SK-N-SH (cell line): ENCODE measurements at regions not wholly inside any gene's neighbourhood (a gene's known extent, or its start where the extent isn't known, plus 50 kb on each side); places are given as distances from the start of the nearest gene placed in this dataset.

Experiments
- CTCF ChIA-PET: fragments of 300-600, 350-600 bp; formaldehyde crosslinking; extraction: SDS; loops from one replicate; lab custom pipeline; 2021; lab: Yijun Ruan, JAX
- POLR2A ChIA-PET: fragments of 350-600 bp; sonication (Branson Sonifier 250); formaldehyde crosslinking; extraction: SDS; loops from one replicate; lab custom pipeline; 2020; ENCODE audit warnings: antibody characterized with exemption, inconsistent platforms; lab: Yijun Ruan, JAX
- DNase-seq: peaks from one replicate; pipeline ENCODE4 v3.0.0; 2012
- H2AFZ ChIP-seq: fragments of 200-600 bp; sonication (generic); 2 replicates; pipeline ENCODE4 v1.8.1; 2016; ENCODE audit warnings: antibody characterized with exemption, mild to moderate bottlenecking, low read depth
- H3F3A ChIP-seq: fragments of 200-600 bp; sonication (generic); replicated peaks from 2 replicates; pipeline ENCODE3; 2016; ENCODE audit warnings: antibody characterized with exemption, mild to moderate bottlenecking; ENCODE audit not compliant: insufficient read depth
- H3K27ac ChIP-seq, 2 experiments: fragments of 200-500 bp in 1 of 2; fragments of 200-600 bp in 1 of 2; sonication (Bioruptor generic) in 1 of 2; sonication (generic), shearing (Covaris generic) in 1 of 2; 2 replicates each; pipeline versions ENCODE4 v1.5.1 to v1.6.1; 2014 to 2016; ENCODE audit warnings: low read depth in 2 of 2, inconsistent platforms in 1 of 2, low read length in 1 of 2, mild to moderate bottlenecking in 1 of 2, mixed read lengths in 1 of 2
- H3K27me3 ChIP-seq: fragments of 200-600 bp; sonication (generic), shearing (Covaris generic); 2 replicates; pipeline ENCODE4 v1.6.1; 2016; ENCODE audit warnings: mixed run types; ENCODE audit not compliant: insufficient read depth
- H3K36me3 ChIP-seq, 2 experiments: fragments of 200-500 bp in 1 of 2; fragments of 200-600 bp in 1 of 2; sonication (Bioruptor generic) in 1 of 2; sonication (generic) in 1 of 2; replicated peaks in 1 of 2; 2 replicates each; pipeline versions ENCODE3 to v1.5.1; 2014 to 2016; ENCODE audit warnings: low read length in 1 of 2, mild to moderate bottlenecking in 1 of 2; ENCODE audit not compliant: insufficient read depth in 2 of 2, control insufficient read depth in 1 of 2
- H3K4me1 ChIP-seq, 2 experiments: fragments of 200-500 bp in 1 of 2; fragments of 200-600 bp in 1 of 2; sonication (Bioruptor generic) in 1 of 2; sonication (generic), shearing (Covaris generic) in 1 of 2; 2 replicates each; pipeline versions ENCODE4 v1.5.1 to v1.6.1; 2014 to 2016; ENCODE audit warnings: low read depth in 1 of 2, low read length in 1 of 2, mixed run types in 1 of 2; ENCODE audit not compliant: insufficient read depth in 2 of 2, control insufficient read depth in 1 of 2
- H3K4me2 ChIP-seq: fragments of 200-600 bp; sonication (generic), shearing (Covaris generic); 2 replicates; pipeline ENCODE4 v1.6.1; 2017; ENCODE audit warnings: mixed run types
- H3K4me3 ChIP-seq, 2 experiments: fragments of 200-500 bp in 1 of 2; fragments of 200-600 bp in 1 of 2; sonication (Bioruptor generic) in 1 of 2; sonication (generic), shearing (Covaris generic) in 1 of 2; 2 replicates each; pipeline versions ENCODE4 v1.5.1 to v1.8.1; 2014 to 2016; ENCODE audit warnings: low read depth in 2 of 2, inconsistent platforms in 1 of 2, low read length in 1 of 2, mild to moderate bottlenecking in 1 of 2, mixed read lengths in 1 of 2, moderate library complexity in 1 of 2
- H3K79me2 ChIP-seq: fragments of 200-600 bp; sonication (generic); 2 replicates; pipeline ENCODE4 v1.8.1; 2017; ENCODE audit warnings: mild to moderate bottlenecking; ENCODE audit not compliant: insufficient read depth
- H3K9ac ChIP-seq: fragments of 200-600 bp; sonication (generic); 2 replicates; pipeline ENCODE4 v1.6.1; 2017; ENCODE audit warnings: mixed run types
- H3K9me2 ChIP-seq: fragments of 200-600 bp; sonication (generic); 2 replicates; pipeline ENCODE4 v1.6.1; 2017; ENCODE audit warnings: mixed run types
- H3K9me3 ChIP-seq: fragments of 200-600 bp; sonication (generic); 2 replicates; pipeline ENCODE4 v1.6.1; 2017; ENCODE audit warnings: mixed run types, mild to moderate bottlenecking, moderate library complexity
- H4K20me1 ChIP-seq: fragments of 200-600 bp; sonication (generic); 2 replicates; pipeline ENCODE4 v1.6.1; 2017; ENCODE audit warnings: mild to moderate bottlenecking, mixed run types; ENCODE audit not compliant: insufficient read depth
- EP300 ChIP-seq, 2 experiments: IDR thresholded peaks; 2 replicates each; pipeline versions ENCODE4 v1.4.0 to v1.6.1; 2012; ENCODE audit warnings: borderline replicate concordance in 1 of 2, low read depth in 1 of 2, low read length in 1 of 2
- FOSL2 ChIP-seq: IDR thresholded peaks from 2 replicates; pipeline ENCODE4 v1.4.0; 2012; ENCODE audit warnings: low read depth, mild to moderate bottlenecking, moderate library complexity, borderline replicate concordance
- FOXM1 ChIP-seq: IDR thresholded peaks from 2 replicates; pipeline ENCODE4 v1.4.0; 2012; ENCODE audit warnings: low read depth, mild to moderate bottlenecking
- GABPA ChIP-seq: IDR thresholded peaks from 2 replicates; pipeline ENCODE4 v1.4.0; 2012; ENCODE audit warnings: low read depth, mild to moderate bottlenecking
- JUND ChIP-seq: IDR thresholded peaks from 2 replicates; pipeline ENCODE4 v1.4.0; 2012
- MEF2A ChIP-seq: IDR thresholded peaks from 2 replicates; pipeline ENCODE4 v1.4.0; 2012; ENCODE audit warnings: low read depth, borderline replicate concordance
- NFIC ChIP-seq: IDR thresholded peaks from 2 replicates; pipeline ENCODE4 v1.4.0; 2012; ENCODE audit warnings: borderline replicate concordance
- POLR2AphosphoS5 ChIP-seq: IDR thresholded peaks from 2 replicates; pipeline ENCODE4 v1.6.1; 2012; ENCODE audit warnings: low read depth, low read length
- RCOR1 ChIP-seq: fragments of 150-350 bp; IDR thresholded peaks from 2 replicates; pipeline ENCODE4 v1.6.1; 2017; ENCODE audit warnings: antibody characterized with exemption, low read length
- RFX5 ChIP-seq: IDR thresholded peaks from 2 replicates; pipeline ENCODE4 v1.6.1; 2012; ENCODE audit warnings: mild to moderate bottlenecking, improper control_type of control experiment, low read length
- RXRA ChIP-seq: IDR thresholded peaks from 2 replicates; pipeline ENCODE4 v1.4.0; 2012; ENCODE audit warnings: low read depth, mild to moderate bottlenecking, borderline replicate concordance
- SIN3A ChIP-seq: IDR thresholded peaks from 2 replicates; pipeline ENCODE4 v1.6.1; 2012; ENCODE audit warnings: low read depth, mild to moderate bottlenecking, low read length, moderate library complexity, borderline replicate concordance
- SMC3 ChIP-seq: IDR thresholded peaks from 2 replicates; pipeline ENCODE4 v1.6.1; 2012; ENCODE audit warnings: low read depth, low read length, improper control_type of control experiment
- TAF1 ChIP-seq: IDR thresholded peaks from 2 replicates; pipeline ENCODE4 v1.6.1; 2012; ENCODE audit warnings: low read depth, mild to moderate bottlenecking, low read length, moderate library complexity, borderline replicate concordance
- TCF12 ChIP-seq: IDR thresholded peaks from 2 replicates; pipeline ENCODE4 v1.4.0; 2012
- TEAD4 ChIP-seq: IDR thresholded peaks from 2 replicates; pipeline ENCODE4 v1.4.0; 2012; ENCODE audit warnings: mild to moderate bottlenecking, borderline replicate concordance; ENCODE audit not compliant: insufficient read depth
- WGBS: methylation state at CpG from one replicate; pipeline ENCODE4 v1.1.6; 2017; ENCODE audit warnings: low lambda C conversion rate; 5-methylcytosine and 5-hydroxymethylcytosine counted together
- TF ChIP-seq, protein P1 (sequence below): IDR thresholded peaks from 2 replicates; pipeline ENCODE4; 2012
- TF ChIP-seq, protein P2 (sequence below): fragments of 200-600 bp; sonication (generic); IDR thresholded peaks from 2 replicates; pipeline ENCODE4 v1.6.1; 2017; ENCODE audit warnings: antibody characterized with exemption, mild to moderate bottlenecking, moderate library complexity
- TF ChIP-seq, protein P3 (sequence below): fragments of 150-350 bp; IDR thresholded peaks from 2 replicates; pipeline ENCODE4 v1.6.1; 2016; ENCODE audit warnings: mild to moderate bottlenecking, low read depth, low read length

DNA sequence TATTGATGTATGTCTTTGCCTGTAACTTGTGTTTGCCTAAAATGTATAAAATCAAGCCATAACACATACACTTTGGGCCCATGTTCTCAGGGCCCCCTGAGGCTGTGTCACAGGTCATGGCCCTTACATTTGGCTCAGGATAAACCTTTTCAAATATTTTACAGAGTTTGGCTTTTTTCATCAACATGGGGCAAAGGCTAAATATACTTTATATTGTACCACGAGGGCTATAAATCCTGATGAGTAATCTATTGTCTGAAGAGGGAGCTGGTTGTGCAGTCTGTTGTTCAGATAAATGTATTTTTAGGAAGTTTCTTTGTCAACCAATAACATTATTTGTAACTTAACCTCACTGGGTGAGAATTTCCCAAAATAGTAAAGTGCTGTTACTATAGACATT, 404.6 kb upstream of the DDI1 start:
- H2AFZ ChIP-seq: no peak overlapping the region
- H3K9me3 ChIP-seq: no peaks in the 10 kb centered on the region
- WGBS: 8% methylated on average over 1 of the region's 1 CpG
- H3K4me3 ChIP-seq: no peak overlapping the region
- peak overlapping the region in 1 of 2 experiments; percentile 83; a peak in 2 of 4 replicates for H3K27ac ChIP-seq
- TF ChIP-seq TCF12 (peak; percentile 38), MEF2A (0 out of 2 replicates have a peak, but pooled peaks have one; percentile 34), SIN3A (no peak), RXRA (peak; percentile 68; the same call in 1 of the 2 replicates), TAF1 (no peak), JUND (0 out of 2 replicates have a peak, but pooled peaks have one; percentile 15), EP300 (IDR thresholded peaks at IDR 0.05; ENCODE audit: borderline replicate concordance in 1 of 2, low read depth in 1 of 2, low read length in 1 of 2) (peak in 1 of 2 experiments; percentile 63; a peak in 2 of 4 replicates), FOSL2 (peak; percentile 43)
- TF ChIP-seq, protein P1, sequence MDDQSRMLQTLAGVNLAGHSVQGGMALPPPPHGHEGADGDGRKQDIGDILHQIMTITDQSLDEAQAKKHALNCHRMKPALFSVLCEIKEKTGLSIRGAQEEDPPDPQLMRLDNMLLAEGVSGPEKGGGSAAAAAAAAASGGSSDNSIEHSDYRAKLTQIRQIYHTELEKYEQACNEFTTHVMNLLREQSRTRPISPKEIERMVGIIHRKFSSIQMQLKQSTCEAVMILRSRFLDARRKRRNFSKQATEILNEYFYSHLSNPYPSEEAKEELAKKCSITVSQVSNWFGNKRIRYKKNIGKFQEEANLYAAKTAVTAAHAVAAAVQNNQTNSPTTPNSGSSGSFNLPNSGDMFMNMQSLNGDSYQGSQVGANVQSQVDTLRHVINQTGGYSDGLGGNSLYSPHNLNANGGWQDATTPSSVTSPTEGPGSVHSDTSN: peak; percentile 59
- TF ChIP-seq, all 33 proteins: peak for 7
- H3K9ac ChIP-seq: no peak overlapping the region
- no peaks in the 10 kb centered on the region for H3K36me3 ChIP-seq
- H3K9me2 ChIP-seq: no peaks in the 10 kb centered on the region
- no peaks in the 10 kb centered on the region for H3K27me3 ChIP-seq
- peaks cover 0 to 33% of the 10 kb centered on the region in 2 experiments; a peak in 2 of 4 replicates for H3K4me1 ChIP-seq
- H3F3A ChIP-seq: peaks cover 23% of the 10 kb centered on the region
- H3K79me2 ChIP-seq: no peaks in the 10 kb centered on the region
- H3K4me2 ChIP-seq: no peak overlapping the region
- no peaks in the 10 kb centered on the region for H4K20me1 ChIP-seq
- DNase-seq: no peak
- CTCF ChIA-PET: interaction anchor here (0.9 to 1.1 kb wide), 3 partner anchors 10 to 252 kb away, joined by 3 read pairs; no protein-coding TSS in a partner anchor
- POLR2A ChIA-PET: no interaction called here

DNA sequence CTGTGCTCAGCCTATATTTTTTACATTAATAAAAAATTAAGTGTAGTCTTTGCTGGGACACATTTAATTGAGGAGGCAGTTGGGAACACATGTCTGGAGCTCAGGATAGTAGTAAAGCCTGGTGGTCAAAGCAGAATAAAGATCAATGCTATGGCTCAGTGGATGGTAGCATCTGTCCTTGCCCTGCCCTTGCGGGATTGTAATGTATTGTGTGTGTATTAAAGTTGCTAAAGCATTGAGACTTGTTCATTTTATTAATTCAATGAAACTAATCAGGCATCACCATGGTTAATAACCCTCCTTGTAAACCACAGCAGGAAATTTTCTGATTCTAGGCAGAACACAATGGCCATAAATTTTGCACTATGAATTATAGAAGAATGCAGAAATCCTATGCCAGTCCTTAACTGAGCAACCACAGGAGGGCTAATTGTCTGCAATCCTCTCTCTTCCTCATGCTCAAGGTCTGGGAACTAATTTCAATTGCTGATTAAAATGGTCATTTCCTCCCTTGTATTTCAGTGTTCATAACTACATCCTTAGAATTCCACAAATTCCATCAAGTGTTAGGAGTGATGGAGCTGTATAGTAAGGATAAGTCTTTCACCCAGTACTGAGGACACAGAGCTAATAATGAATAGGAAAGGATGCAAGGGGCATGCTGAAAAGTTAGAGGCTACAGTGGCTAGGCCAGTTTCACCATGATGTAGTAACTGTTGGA, 403.2 kb upstream of the DDI1 start:
- POLR2A ChIA-PET: no interaction called here
- H3K4me2 ChIP-seq: no peak overlapping the region
- TF ChIP-seq SIN3A: no peak
- TF ChIP-seq POLR2AphosphoS5: peak; percentile 21; the same call in 1 of the 2 replicates
- TF ChIP-seq, protein P2, sequence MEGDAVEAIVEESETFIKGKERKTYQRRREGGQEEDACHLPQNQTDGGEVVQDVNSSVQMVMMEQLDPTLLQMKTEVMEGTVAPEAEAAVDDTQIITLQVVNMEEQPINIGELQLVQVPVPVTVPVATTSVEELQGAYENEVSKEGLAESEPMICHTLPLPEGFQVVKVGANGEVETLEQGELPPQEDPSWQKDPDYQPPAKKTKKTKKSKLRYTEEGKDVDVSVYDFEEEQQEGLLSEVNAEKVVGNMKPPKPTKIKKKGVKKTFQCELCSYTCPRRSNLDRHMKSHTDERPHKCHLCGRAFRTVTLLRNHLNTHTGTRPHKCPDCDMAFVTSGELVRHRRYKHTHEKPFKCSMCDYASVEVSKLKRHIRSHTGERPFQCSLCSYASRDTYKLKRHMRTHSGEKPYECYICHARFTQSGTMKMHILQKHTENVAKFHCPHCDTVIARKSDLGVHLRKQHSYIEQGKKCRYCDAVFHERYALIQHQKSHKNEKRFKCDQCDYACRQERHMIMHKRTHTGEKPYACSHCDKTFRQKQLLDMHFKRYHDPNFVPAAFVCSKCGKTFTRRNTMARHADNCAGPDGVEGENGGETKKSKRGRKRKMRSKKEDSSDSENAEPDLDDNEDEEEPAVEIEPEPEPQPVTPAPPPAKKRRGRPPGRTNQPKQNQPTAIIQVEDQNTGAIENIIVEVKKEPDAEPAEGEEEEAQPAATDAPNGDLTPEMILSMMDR: no peak; the same call in 1 of the 2 replicates
- TF ChIP-seq TCF12: peak; percentile 79
- no peak for TF ChIP-seq RCOR1
- peak; percentile 37; the same call in 1 of the 2 replicates for TF ChIP-seq JUND
- TF ChIP-seq TEAD4: peak; percentile 78; the same call in 1 of the 2 replicates
- peak; percentile 41; the same call in 1 of the 2 replicates for TF ChIP-seq NFIC
- TF ChIP-seq, protein P3, sequence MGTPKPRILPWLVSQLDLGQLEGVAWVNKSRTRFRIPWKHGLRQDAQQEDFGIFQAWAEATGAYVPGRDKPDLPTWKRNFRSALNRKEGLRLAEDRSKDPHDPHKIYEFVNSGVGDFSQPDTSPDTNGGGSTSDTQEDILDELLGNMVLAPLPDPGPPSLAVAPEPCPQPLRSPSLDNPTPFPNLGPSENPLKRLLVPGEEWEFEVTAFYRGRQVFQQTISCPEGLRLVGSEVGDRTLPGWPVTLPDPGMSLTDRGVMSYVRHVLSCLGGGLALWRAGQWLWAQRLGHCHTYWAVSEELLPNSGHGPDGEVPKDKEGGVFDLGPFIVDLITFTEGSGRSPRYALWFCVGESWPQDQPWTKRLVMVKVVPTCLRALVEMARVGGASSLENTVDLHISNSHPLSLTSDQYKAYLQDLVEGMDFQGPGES: no peak
- TF ChIP-seq FOSL2: peak; percentile 27; the same call in 1 of the 2 replicates
- no peak for TF ChIP-seq RFX5
- no peak for TF ChIP-seq SMC3
- TF ChIP-seq EP300 (IDR thresholded peaks at IDR 0.05; ENCODE audit: borderline replicate concordance in 1 of 2, low read depth in 1 of 2, low read length in 1 of 2): peak; percentile 66 to 87
- no peak for TF ChIP-seq GABPA
- TF ChIP-seq, protein P1: peak; percentile 81
- peak; percentile 87; the same call in 1 of the 2 replicates for TF ChIP-seq FOXM1

More for the DNA sequence above, 403.2 kb upstream of the DDI1 start:
- Histone ChIP-seq H3K4me3 (no peak overlapping the region), H2AFZ (0 out of 2 replicates have a peak overlapping the region, but pooled peaks have one; percentile 15), H3K9ac (peak overlapping the region; percentile 40; the same call in 1 of the 2 replicates), H3K9me2 (no peaks in the 10 kb centered on the region), H3K27me3 (no peaks in the 10 kb centered on the region), H3K4me1 (peaks cover 0 to 33% of the 10 kb centered on the region in 2 experiments; a peak in 2 of 4 replicates), H4K20me1 (no peaks in the 10 kb centered on the region), H3K79me2 (no peaks in the 10 kb centered on the region), H3K36me3 (no peaks in the 10 kb centered on the region), H3K9me3 (no peaks in the 10 kb centered on the region), H3F3A (peaks cover 32% of the 10 kb centered on the region), H3K27ac (peak overlapping the region; percentile 53 to 83; a peak in 3 of 4 replicates)
- DNase-seq: no peak
- 80% methylated on average over 1 of the region's 1 CpG for WGBS
- CTCF ChIA-PET: interaction anchor here (1.1 to 1.3 kb wide), 2 partner anchors 18 to 96 kb away, joined by 3 read pairs; no protein-coding TSS in a partner anchor
